ENCODE measurements at regions not wholly inside any gene's neighbourhood (a gene's known extent, or its start where the extent isn't known, plus 50 kb on each side); places are given as distances from the start of the nearest gene placed in this dataset.
"Not testable (repeated sequence)": the region's sequence is repeated elsewhere in the genome, so short reads cannot be mapped to it uniquely, and the experiment has no call there.

- ATAC-seq, result no peak
- intact Hi-C loops (cut with DNase I), result no loop called here
- DNase-seq (ENCODE audit: missing footprints), result no peak
Observed at GRCh38 chr5:30592833-30593232, 600.7 kb upstream of the CDH6 start.

- DNase-seq (ENCODE audit: missing footprints) (no peak), ATAC-seq (no peak)
- intact Hi-C loops (cut with DNase I), result no loop called here
Observed at GRCh38 chr5:30581198-30581935, 612.1 kb upstream of the CDH6 start.

- intact Hi-C loops (cut with DNase I), result no loop called here
- ATAC-seq (no peak), DNase-seq (ENCODE audit: missing footprints) (no peak)
Observed at GRCh38 chr5:30574761-30575160, 618.7 kb upstream of the CDH6 start.

- intact Hi-C loops (cut with DNase I), result no loop called here
- no peak for ATAC-seq
- no peak for DNase-seq (ENCODE audit: missing footprints)
Observed at GRCh38 chr5:30572279-30572678, 621.2 kb upstream of the CDH6 start.

GRCh38 chr5:30561771-30562170 lies 631.7 kb upstream of the CDH6 start:
- DNase-seq (ENCODE audit: missing footprints), result no peak
- intact Hi-C loops (cut with DNase I), result no loop called here

GRCh38 chr5:30551618-30552017 lies 641.9 kb upstream of the CDH6 start:
- intact Hi-C loops (cut with DNase I), result no loop called here
- ATAC-seq, result no peak

More at GRCh38 chr5:30561771-30562170, 631.7 kb upstream of the CDH6 start:
- no peak for ATAC-seq

GRCh38 chr5:30548580-30549305 lies 644.7 kb upstream of the CDH6 start:
- intact Hi-C loops (cut with DNase I), result no loop called here
- ATAC-seq, result no peak
- no peak for DNase-seq (ENCODE audit: missing footprints)

More at GRCh38 chr5:30551618-30552017, 641.9 kb upstream of the CDH6 start:
- DNase-seq (ENCODE audit: missing footprints), result no peak

- intact Hi-C loops (cut with DNase I), result no loop called here
- no peak for DNase-seq (ENCODE audit: missing footprints)
- ATAC-seq, result no peak
Observed at GRCh38 chr5:30540150-30540549, 653.3 kb upstream of the CDH6 start.

- peak; percentile 78 for DNase-seq (ENCODE audit: missing footprints)
- ATAC-seq, result peak; percentile 95
Observed at GRCh38 chr5:30539004-30539634, 654.4 kb upstream of the CDH6 start.

GRCh38 chr5:30525353-30525752 lies 668.1 kb upstream of the CDH6 start:
- ATAC-seq (no peak), DNase-seq (ENCODE audit: missing footprints) (no peak)
- intact Hi-C loops (cut with DNase I), result no loop called here

More at GRCh38 chr5:30539004-30539634, 654.4 kb upstream of the CDH6 start:
- intact Hi-C loops (cut with DNase I), result no loop called here

- no peak for ATAC-seq
- DNase-seq (ENCODE audit: missing footprints), result no peak
- intact Hi-C loops (cut with DNase I), result no loop called here
Observed at GRCh38 chr5:30524428-30524827, 669.1 kb upstream of the CDH6 start.

- intact Hi-C loops (cut with DNase I), result no loop called here
- no peak for ATAC-seq
- no peak for DNase-seq (ENCODE audit: missing footprints)
Observed at GRCh38 chr5:30523061-30523460, 670.4 kb upstream of the CDH6 start.

- ATAC-seq, result no peak
- no peak for DNase-seq (ENCODE audit: missing footprints)
- intact Hi-C loops (cut with DNase I), result no loop called here
Observed at GRCh38 chr5:30505014-30505886, 688.2 kb upstream of the CDH6 start.

GRCh38 chr5:30502277-30502676 lies 691.2 kb upstream of the CDH6 start:
- DNase-seq (ENCODE audit: missing footprints), result no peak
- intact Hi-C loops (cut with DNase I), result no loop called here
- no peak for ATAC-seq

GRCh38 chr5:30501065-30501464 lies 692.4 kb upstream of the CDH6 start:
- DNase-seq (ENCODE audit: missing footprints), result no peak
- no peak for ATAC-seq
- intact Hi-C loops (cut with DNase I), result no loop called here

GRCh38 chr5:30500513-30500912 lies 693.0 kb upstream of the CDH6 start:
- ATAC-seq, result no peak
- no peak for DNase-seq (ENCODE audit: missing footprints)
- intact Hi-C loops (cut with DNase I), result no loop called here

- DNase-seq (ENCODE audit: missing footprints) (peak; percentile 40), ATAC-seq (no peak)
- intact Hi-C loops (cut with DNase I), result no loop called here
Observed at GRCh38 chr5:30499402-30499801, 694.1 kb upstream of the CDH6 start.

GRCh38 chr5:30498972-30499371 lies 694.5 kb upstream of the CDH6 start:
- ATAC-seq (no peak), DNase-seq (ENCODE audit: missing footprints) (no peak)
- intact Hi-C loops (cut with DNase I), result no loop called here

GRCh38 chr5:30498509-30498908 lies 695.0 kb upstream of the CDH6 start:
- ATAC-seq; intact Hi-C loops (cut with DNase I); DNase-seq (ENCODE audit: missing footprints): not testable (repeated sequence)

Measured in Right ventricle myocardium inferior (tissue), 1 donor.